ENCODE measurements at regions not wholly inside any gene's neighbourhood (a gene's known extent, or its start where the extent isn't known, plus 50 kb on each side); places are given as distances from the start of the nearest gene placed in this dataset.

DNA sequence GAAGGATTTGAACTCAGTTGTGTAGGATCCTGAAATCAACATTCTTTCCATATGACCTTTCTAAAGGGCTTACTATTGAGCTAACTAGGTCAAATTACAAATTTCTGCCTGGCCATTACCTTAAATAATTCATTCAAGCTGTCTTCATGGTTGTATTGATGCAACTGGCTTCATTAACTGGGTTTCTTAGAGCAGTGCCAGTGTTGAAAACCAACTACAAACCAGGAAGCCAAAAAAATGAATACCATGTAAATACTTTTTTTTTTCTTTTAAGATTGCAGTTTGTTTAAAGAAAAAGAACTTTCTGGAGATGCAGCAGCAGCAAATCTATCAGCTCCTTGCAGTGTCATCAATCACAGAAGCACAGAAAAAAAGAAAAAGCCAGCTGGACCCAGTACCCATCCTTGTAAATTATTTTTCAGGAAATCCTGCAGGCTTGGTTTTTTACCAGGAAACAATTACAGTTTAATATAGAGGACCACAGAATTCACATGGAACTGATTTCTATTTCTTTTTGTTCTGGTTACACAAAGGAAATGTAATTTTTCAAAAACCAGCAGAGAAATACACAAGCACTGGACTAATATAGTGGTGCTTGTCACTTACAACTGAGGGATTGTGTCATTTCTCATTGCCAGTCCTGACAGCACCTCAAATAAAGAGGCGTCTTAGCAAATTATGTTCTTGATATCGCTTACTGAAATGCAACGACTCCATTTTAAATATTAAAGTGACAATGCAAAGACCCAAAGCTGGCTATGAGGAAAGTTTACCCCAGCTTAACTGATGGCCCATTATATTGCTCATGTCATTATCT lies 131.9 kb downstream of the TMEM26 start:
- TF ChIP-seq, protein P1, sequence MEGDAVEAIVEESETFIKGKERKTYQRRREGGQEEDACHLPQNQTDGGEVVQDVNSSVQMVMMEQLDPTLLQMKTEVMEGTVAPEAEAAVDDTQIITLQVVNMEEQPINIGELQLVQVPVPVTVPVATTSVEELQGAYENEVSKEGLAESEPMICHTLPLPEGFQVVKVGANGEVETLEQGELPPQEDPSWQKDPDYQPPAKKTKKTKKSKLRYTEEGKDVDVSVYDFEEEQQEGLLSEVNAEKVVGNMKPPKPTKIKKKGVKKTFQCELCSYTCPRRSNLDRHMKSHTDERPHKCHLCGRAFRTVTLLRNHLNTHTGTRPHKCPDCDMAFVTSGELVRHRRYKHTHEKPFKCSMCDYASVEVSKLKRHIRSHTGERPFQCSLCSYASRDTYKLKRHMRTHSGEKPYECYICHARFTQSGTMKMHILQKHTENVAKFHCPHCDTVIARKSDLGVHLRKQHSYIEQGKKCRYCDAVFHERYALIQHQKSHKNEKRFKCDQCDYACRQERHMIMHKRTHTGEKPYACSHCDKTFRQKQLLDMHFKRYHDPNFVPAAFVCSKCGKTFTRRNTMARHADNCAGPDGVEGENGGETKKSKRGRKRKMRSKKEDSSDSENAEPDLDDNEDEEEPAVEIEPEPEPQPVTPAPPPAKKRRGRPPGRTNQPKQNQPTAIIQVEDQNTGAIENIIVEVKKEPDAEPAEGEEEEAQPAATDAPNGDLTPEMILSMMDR (IDR thresholded peaks at IDR 0.05), result no peak
- TF ChIP-seq POLR2A (IDR thresholded peaks at IDR 0.05), result no peak
- TF ChIP-seq POLR2AphosphoS5 (IDR thresholded peaks at IDR 0.05; ENCODE audit: insufficient read depth in 1 of 2, low read depth in 1 of 2), result no peak

Data from vagina (tissue), 2 donors.